OCI-M2 (cell line): ENCODE measurements at regions not wholly inside any gene's neighbourhood (a gene's known extent, or its start where the extent isn't known, plus 50 kb on each side); places are given as distances from the start of the nearest gene placed in this dataset.
"Not testable (repeated sequence)": the region's sequence is repeated elsewhere in the genome, so short reads cannot be mapped to it uniquely, and the experiment has no call there.

ENCODE experiments used
- DNase-seq: peaks from one replicate; lab custom pipeline; 2025; ENCODE audit not compliant: unreplicated experiment; lab: John Stamatoyannopoulos, UW

DNA sequence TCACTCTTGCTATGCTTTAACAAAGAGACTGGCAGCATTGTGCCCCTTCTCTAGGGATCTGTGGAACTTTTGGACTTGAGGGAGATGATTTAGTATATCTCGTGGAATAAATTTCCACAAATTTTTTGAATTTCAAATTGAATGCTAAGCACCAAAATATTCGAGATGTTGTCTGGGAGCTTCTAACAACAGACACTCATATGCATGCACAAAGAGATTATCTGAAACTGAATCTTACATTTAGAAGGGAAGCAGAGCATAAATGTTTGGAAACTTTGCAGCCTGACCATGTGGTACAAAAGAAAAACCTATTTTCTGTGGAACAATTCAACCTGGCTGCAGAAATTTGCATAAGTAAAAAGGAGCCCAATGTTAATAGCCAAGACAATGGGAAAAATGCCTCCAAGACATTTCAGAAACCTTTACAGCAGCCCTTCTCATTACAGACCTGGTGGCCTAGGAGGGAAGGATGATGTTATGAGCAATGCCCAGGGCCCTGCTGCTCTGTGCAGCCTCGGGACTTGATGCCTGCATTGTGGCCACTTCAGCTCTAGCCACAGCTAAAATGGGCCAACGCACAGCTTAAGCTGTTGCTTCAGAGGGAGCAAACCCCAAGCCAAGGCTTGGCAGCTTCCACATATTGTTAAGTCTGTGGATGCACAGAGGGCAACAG lies 285.8 kb upstream of the FAM174A start:
- DNase-seq: no peak

DNA sequence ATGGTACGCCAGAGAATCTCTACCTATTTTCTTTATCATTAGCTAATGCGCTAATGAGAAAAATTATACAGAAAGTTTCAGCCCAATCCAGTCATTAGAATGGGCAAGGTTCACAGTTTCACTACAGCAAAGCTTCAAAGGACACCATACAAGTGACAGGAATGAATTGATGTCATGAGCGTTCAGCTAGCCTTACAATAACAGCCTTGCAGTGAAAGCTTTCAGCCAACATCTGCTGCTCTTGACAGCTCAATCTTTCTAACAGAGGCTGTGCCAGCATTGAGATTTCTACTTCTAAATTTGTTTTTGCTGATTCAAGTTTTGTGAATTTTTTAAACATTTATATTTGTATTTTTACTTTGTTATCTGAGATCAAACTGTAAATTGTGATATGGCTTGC lies 302.4 kb upstream of the FAM174A start:
- DNase-seq: no peak

DNA sequence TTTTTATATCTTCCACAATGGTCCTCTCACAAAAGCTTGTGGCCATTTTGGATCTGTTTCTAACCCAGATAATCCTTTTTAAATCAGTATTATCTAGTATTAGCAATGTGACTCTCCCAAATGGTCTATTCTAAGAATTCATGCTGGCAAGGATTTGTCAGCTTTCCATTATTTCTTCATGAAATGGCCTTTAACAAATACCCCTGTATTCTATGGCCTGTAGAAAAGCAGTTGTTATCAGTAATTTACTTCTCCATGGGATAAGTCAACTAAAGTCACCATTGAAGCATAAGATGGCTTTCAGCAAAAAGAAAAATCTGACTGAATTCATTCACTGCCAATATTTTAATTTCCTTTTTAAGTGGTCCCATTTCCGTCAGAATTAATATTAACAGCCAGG lies 346.4 kb upstream of the FAM174A start:
- DNase-seq: no peak

- DNase-seq: no peak
Measured at GRCh38 chr5:100188339-100188738, 346.8 kb upstream of the FAM174A start.

- no peak for DNase-seq
Measured at GRCh38 chr5:100186181-100186580, 349.0 kb upstream of the FAM174A start.

- no peak for DNase-seq
Measured at GRCh38 chr5:100182402-100182801, 352.8 kb upstream of the FAM174A start.

DNA sequence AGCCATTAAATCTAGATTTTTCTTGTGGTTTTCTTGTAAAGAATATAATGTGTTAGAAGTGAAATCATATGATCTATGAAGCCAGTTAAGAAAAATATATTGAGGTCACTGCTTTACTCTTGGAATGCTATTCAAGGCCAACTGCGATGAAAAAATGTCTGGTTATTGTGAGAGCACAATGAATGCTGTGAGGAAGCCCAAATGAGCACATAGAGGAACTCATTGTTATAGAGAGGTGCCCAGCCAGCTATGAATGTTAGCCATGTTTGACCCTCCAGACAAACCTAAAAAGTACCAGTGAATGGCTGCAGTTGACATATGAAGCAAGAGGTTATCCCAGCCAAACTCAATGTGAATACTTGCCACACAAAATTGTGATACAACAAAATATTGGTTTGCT lies 359.8 kb upstream of the FAM174A start:
- DNase-seq: no peak

DNA sequence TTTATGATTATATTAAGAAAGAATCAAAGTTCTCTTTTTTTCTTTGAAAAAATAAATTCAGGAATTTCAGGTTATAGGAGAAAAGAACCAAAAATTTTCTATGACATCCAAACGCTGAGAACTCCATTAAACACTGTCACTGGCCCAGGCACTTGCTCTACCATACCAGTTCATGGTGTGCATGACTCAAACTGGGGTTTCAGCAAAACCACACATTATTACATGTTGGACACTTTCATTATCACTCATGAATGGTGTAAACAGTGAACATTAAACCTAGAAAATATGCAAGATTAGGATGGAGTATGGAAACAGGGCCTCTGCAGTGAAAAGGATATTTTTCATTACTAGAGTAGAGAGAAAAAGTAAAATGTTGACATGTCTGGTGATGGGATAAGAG lies 369.9 kb upstream of the FAM174A start:
- no peak for DNase-seq

DNA sequence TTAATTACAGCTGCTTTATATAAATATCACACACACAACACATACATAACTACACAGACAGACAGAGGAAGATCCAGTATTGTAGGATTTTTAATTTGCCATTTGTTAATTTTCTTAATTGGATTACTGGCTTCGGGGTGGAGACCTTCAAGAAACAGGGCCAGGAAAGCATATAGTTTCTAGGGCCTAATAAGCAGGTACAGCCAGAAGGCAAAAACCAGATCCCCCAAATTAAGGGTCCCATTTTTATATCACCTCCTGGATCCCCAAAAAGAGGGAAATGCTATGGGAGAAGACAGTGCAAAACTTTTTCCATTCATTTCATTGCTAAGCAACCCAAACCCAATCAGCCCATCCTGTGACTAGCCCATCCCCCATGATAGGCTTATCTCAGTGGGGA lies 373.3 kb upstream of the FAM174A start:
- no peak for DNase-seq

DNA sequence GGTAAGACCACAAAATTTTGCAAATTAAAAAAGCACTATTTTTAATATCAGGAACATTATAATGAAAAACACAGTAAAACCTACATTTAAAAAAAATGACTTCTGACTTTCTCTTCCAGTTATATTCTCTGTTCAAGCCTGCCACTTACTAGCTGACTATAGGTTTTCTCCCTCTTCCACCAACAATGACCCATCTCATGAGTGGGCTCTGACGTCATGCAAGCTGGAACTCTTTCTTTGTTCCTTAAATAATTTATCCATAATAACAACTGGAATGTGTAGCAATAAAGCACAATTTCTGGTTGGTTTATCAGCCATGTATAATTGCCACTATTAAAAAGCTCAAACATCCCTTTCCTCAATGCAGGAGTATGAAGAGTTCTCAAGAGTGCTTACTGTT lies 378.1 kb upstream of the FAM174A start:
- no peak for DNase-seq

GRCh38 chr5:100148239-100148638 lies 386.9 kb upstream of the FAM174A start:
- no peak for DNase-seq

GRCh38 chr5:100142607-100143006 lies 392.6 kb upstream of the FAM174A start:
- DNase-seq: no peak

- no peak for DNase-seq
Measured at GRCh38 chr5:100131161-100131560, 404.0 kb upstream of the FAM174A start.

DNA sequence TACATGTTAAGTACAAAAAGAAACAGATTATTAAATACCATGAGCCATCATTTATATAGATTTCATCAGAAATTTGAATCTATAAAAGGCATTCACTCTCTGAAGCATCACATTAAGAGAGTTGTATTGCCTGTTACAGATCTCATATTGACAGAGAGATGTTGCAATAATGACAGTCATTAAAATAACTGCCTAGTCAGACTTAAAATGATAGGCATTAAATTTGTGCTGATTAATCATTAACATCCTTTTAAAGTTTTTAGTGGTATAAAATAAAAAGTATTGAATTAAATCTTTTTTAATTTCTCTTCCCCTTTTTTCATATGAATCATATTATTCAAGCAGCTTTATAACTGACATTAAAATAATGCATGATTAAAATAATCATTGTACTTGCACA lies 404.9 kb upstream of the FAM174A start:
- no peak for DNase-seq

- DNase-seq: no peak
Measured at GRCh38 chr5:100119903-100120302, 415.3 kb upstream of the FAM174A start.

GRCh38 chr5:100110497-100110896 lies 424.7 kb upstream of the FAM174A start:
- no peak for DNase-seq

GRCh38 chr5:100108883-100109282 lies 426.3 kb upstream of the FAM174A start:
- DNase-seq: no peak

GRCh38 chr5:100103592-100104119 lies 431.5 kb upstream of the FAM174A start:
- DNase-seq: not testable (repeated sequence)

DNA sequence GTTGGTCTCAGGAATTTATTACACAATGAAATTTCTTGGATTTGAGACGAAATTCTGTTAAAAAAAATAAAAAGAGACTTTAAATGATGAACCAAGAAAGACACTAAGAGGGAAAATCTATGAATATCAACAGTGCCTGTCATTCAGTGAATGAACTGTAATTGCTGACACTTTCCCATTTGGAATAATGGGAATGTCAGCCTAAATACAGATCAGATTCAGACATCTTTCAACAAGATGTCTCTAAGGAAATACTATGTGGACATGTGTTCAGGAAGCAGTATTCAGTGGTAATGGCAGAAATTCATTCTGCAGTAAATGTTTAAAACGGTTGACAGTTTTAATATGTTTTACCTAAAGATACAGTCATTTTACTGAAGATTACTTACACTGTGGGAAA lies 433.7 kb upstream of the FAM174A start:
- DNase-seq: not testable (repeated sequence)

DNA sequence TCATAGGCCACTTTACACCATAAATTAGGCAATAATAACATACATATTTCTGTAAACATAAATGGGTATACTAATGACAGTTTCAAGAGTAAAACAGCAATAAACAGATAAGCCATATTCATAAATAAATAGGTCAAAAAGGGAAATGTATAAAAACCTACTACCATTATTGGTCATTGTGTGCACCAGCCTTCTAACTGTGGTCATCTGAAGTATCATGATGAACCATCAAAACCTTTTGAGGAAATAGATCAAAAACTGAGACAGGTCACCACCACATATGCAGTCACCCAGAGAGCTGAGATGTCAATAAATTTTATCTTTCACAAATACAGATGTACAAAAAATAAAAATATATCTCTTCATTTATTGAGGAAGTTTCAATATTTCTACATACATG lies 438.8 kb upstream of the FAM174A start:
- DNase-seq: not testable (repeated sequence)

GRCh38 chr5:100080703-100081102 lies 454.5 kb upstream of the FAM174A start:
- DNase-seq: not testable (repeated sequence)

- DNase-seq: not testable (repeated sequence)
Measured at GRCh38 chr5:100079163-100079562, 456.0 kb upstream of the FAM174A start.

GRCh38 chr5:100066020-100066419 lies 469.2 kb upstream of the FAM174A start:
- not testable (repeated sequence) for DNase-seq
